ENCODE measurements at regions not wholly inside any gene's neighbourhood (a gene's known extent, or its start where the extent isn't known, plus 50 kb on each side); places are given as distances from the start of the nearest gene placed in this dataset.

DNA sequence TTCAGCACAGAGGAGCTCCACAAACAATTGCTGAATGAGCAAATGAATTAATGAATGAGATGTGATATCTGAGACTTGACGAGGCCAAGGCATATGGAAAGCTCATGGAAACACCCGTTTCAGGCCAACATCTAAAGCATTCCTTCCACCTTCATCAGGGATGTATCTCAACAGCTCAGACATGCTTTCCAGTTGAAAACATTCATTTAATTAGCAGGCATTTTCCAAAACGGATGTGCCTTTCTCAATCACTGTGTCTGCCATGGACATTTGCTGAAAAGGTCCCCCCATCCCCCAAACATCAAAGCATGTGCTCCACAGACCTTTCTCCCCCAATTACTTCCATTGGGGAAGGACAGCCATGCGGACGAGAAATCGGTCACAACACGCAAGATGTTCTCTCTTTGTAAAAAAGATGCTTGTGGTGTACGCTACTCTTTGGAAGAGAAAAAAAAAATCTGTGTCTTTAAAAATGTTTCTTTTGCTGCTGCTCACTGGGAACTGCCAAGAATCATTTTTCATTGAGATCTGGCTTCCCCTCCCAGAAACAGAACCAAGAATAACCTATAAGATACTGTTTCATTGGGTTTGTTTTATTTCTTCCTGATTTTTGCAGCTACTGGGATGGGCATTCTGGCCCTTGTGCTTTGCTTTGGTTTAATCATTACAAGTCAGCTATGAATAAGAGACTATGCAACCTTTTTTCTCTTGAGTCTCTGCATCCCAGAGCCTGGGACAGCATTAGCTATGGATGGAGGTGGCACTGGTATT is 528.2 kb downstream of the MED13L start:
- TF ChIP-seq, protein P1, sequence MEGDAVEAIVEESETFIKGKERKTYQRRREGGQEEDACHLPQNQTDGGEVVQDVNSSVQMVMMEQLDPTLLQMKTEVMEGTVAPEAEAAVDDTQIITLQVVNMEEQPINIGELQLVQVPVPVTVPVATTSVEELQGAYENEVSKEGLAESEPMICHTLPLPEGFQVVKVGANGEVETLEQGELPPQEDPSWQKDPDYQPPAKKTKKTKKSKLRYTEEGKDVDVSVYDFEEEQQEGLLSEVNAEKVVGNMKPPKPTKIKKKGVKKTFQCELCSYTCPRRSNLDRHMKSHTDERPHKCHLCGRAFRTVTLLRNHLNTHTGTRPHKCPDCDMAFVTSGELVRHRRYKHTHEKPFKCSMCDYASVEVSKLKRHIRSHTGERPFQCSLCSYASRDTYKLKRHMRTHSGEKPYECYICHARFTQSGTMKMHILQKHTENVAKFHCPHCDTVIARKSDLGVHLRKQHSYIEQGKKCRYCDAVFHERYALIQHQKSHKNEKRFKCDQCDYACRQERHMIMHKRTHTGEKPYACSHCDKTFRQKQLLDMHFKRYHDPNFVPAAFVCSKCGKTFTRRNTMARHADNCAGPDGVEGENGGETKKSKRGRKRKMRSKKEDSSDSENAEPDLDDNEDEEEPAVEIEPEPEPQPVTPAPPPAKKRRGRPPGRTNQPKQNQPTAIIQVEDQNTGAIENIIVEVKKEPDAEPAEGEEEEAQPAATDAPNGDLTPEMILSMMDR (IDR thresholded peaks at IDR 0.05 in 4 of 5, conservative IDR thresholded peaks at IDR 0.05 in 1 of 5), result no peak
- no peak for TF ChIP-seq POLR2A (IDR thresholded peaks at IDR 0.05)

Measured in gastrocnemius medialis (tissue), 4 donors.